Neutrophil (primary cell): ENCODE measurements at regions not wholly inside any gene's neighbourhood (a gene's known extent, or its start where the extent isn't known, plus 50 kb on each side); places are given as distances from the start of the nearest gene placed in this dataset.

Source experiments
- H3K27ac ChIP-seq: fragments of 200-600 bp; sonication (generic); 2 replicates; pipeline ENCODE4 v1.5.1; 2016; ENCODE audit warnings: mild to moderate bottlenecking, moderate library complexity
- H3K27me3 ChIP-seq: fragments of 200-600 bp; sonication (generic); 2 replicates; pipeline ENCODE4 v1.6.0; 2016; ENCODE audit warnings: mild to moderate bottlenecking
- H3K36me3 ChIP-seq: fragments of 200-600 bp; sonication (generic); 2 replicates; pipeline ENCODE4 v1.5.1; 2017
- H3K4me1 ChIP-seq, 2 experiments: fragments of 200-600 bp in 1 of 2; sonication (generic) in 1 of 2; 1 replicate in 1 of 2; 2 replicates in 1 of 2; pipeline versions ENCODE4 v1.5.1 to v1.6.1; 2013 to 2016; ENCODE audit warnings: low read depth in 1 of 2, low read length in 1 of 2, mild to moderate bottlenecking in 1 of 2, moderate library complexity in 1 of 2; ENCODE audit not compliant: control insufficient read depth in 1 of 2, insufficient read depth in 1 of 2
- H3K4me3 ChIP-seq, 2 experiments: fragments of 200-600 bp in 1 of 2; sonication (generic) in 1 of 2; 1 replicate in 1 of 2; 2 replicates in 1 of 2; pipeline ENCODE4 v1.5.1; 2013 to 2016; ENCODE audit warnings: low read depth in 1 of 2, low read length in 1 of 2, mild to moderate bottlenecking in 1 of 2, moderate library complexity in 1 of 2
- H3K9me3 ChIP-seq: fragments of 200-600 bp; sonication (generic); 2 replicates; pipeline ENCODE4 v1.5.1; 2016
- CTCF ChIP-seq: fragments of 200-600 bp; sonication (generic); IDR thresholded peaks from 2 replicates; pipeline ENCODE4 v1.5.1; 2016; ENCODE audit warnings: antibody characterized with exemption

GRCh38 chr1:59150577-59151386 is 146.1 kb upstream of the FGGY start:
- Histone ChIP-seq H3K4me3 (no peak overlapping the region), H3K9me3 (no peaks in the 10 kb centered on the region), H3K27me3 (peaks cover 33% of the 10 kb centered on the region), H3K4me1 (peaks cover 0 to 9% of the 10 kb centered on the region in 2 experiments), H3K36me3 (no peaks in the 10 kb centered on the region), H3K27ac (no peak overlapping the region)
- TF ChIP-seq CTCF = no peak

- H3K27me3 ChIP-seq = peaks cover 27% of the 10 kb centered on the region
- TF ChIP-seq CTCF = no peak
- no peaks in the 10 kb centered on the region for H3K9me3 ChIP-seq
- H3K27ac ChIP-seq = no peak overlapping the region
- peaks cover 0 to 7% of the 10 kb centered on the region in 2 experiments for H3K4me1 ChIP-seq
- no peaks in the 10 kb centered on the region for H3K36me3 ChIP-seq
- no peak overlapping the region for H3K4me3 ChIP-seq
These were observed 145.5 kb upstream of the FGGY start for GRCh38 chr1:59151387-59151761.

GRCh38 chr1:59151860-59152259 is 145.0 kb upstream of the FGGY start:
- peaks cover 23% of the 10 kb centered on the region for H3K27me3 ChIP-seq
- peaks cover 0 to 3% of the 10 kb centered on the region in 2 experiments for H3K4me1 ChIP-seq
- no peaks in the 10 kb centered on the region for H3K36me3 ChIP-seq
- TF ChIP-seq CTCF = no peak
- no peak overlapping the region for H3K27ac ChIP-seq
- H3K4me3 ChIP-seq = no peak overlapping the region
- no peaks in the 10 kb centered on the region for H3K9me3 ChIP-seq

- no peaks in the 10 kb centered on the region for H3K9me3 ChIP-seq
- no peaks in the 10 kb centered on the region for H3K36me3 ChIP-seq
- H3K27me3 ChIP-seq = peaks cover 16% of the 10 kb centered on the region
- no peak for TF ChIP-seq CTCF
- no peak overlapping the region for H3K4me3 ChIP-seq
- H3K27ac ChIP-seq = no peak overlapping the region
- H3K4me1 ChIP-seq = no peaks in the 10 kb centered on the region
These were observed 144.4 kb upstream of the FGGY start for GRCh38 chr1:59152511-59152910.

- no peak for TF ChIP-seq CTCF
- Histone ChIP-seq H3K4me1 (no peaks in the 10 kb centered on the region), H3K36me3 (no peaks in the 10 kb centered on the region), H3K27ac (no peak overlapping the region), H3K9me3 (peaks cover 8% of the 10 kb centered on the region), H3K27me3 (no peaks in the 10 kb centered on the region), H3K4me3 (no peak overlapping the region)
These were observed 142.5 kb upstream of the FGGY start for GRCh38 chr1:59154401-59154800.
